OCI-LY3 (cell line): ENCODE measurements at regions not wholly inside any gene's neighbourhood (a gene's known extent, or its start where the extent isn't known, plus 50 kb on each side); places are given as distances from the start of the nearest gene placed in this dataset.

Experiments
- CTCF ChIP-seq: fragments of 200-600, 300-600 bp; sonication (generic); IDR thresholded peaks from 2 replicates; pipeline ENCODE4 v1.5.1; 2014; ENCODE audit warnings: antibody characterized with exemption, low read length, low read depth
- EZH2phosphoT487 ChIP-seq: fragments of 200-600 bp; shearing (Covaris generic); IDR thresholded peaks from 2 replicates; pipeline ENCODE4 v1.6.1; 2018; ENCODE audit warnings: antibody characterized with exemption, mixed run types, low read depth

- TF ChIP-seq CTCF (no peak), EZH2phosphoT487 (no peak)
Observed at GRCh38 chr1:102757363-102757762, 351.0 kb downstream of the COL11A1 start.
